Sigmoid colon (tissue), 4 donors: ENCODE measurements at regions not wholly inside any gene's neighbourhood (a gene's known extent, or its start where the extent isn't known, plus 50 kb on each side); places are given as distances from the start of the nearest gene placed in this dataset.

Experiments used
- CTCF ChIP-seq, 4 experiments: fragments of 450-650 bp in 3 of 4; fragments of 200-600 bp in 1 of 4; IDR thresholded peaks; one replicate each; pipeline ENCODE4 v1.5.1; 2016 to 2019; ENCODE audit warnings: antibody characterized with exemption in 4 of 4, mild to moderate bottlenecking in 3 of 4, moderate library complexity in 2 of 4
- POLR2A ChIP-seq, 2 donors: fragments of 450-650 bp; IDR thresholded peaks; one replicate each; pipeline ENCODE4 v1.6.1; 2016; ENCODE audit warnings: antibody characterized with exemption in 2 of 2, mild to moderate bottlenecking in 2 of 2, moderate library complexity in 2 of 2
- POLR2AphosphoS5 ChIP-seq, 4 donors: sonication (generic); formaldehyde crosslinking; IDR thresholded peaks; one replicate each; pipeline ENCODE4 v1.6.1; 2017; ENCODE audit warnings: antibody characterized with exemption in 4 of 4

- TF ChIP-seq POLR2A (IDR thresholded peaks at IDR 0.05) (no peak), CTCF (IDR thresholded peaks at IDR 0.05) (no peak), POLR2AphosphoS5 (IDR thresholded peaks at IDR 0.05) (no peak)
Observed at GRCh38 chr1:38291906-38292521, 245.4 kb upstream of the POU3F1 start.
